WTC11 (cell line): ENCODE measurements at regions not wholly inside any gene's neighbourhood (a gene's known extent, or its start where the extent isn't known, plus 50 kb on each side); places are given as distances from the start of the nearest gene placed in this dataset.

Experiments used
- ATAC-seq: fragments of 200-7000 bp; cut with Tn5 transposase; 2 replicates; pipeline ENCODE4 v1.10.0; 2021; ENCODE audit warnings: mild to moderate bottlenecking, moderate library complexity
- CTCF ChIA-PET: fragments of 300-600 bp; sonication (Branson Sonifier 250); formaldehyde crosslinking; loops from one replicate; lab custom pipeline; 2021; ENCODE audit warnings: antibody characterized with exemption; lab: Charles Lee
- POLR2A ChIA-PET: fragments of 350-600 bp; sonication (Branson Sonifier 250); formaldehyde crosslinking; loops from one replicate; lab custom pipeline; 2021; ENCODE audit warnings: antibody characterized with exemption; lab: Charles Lee
- DNase-seq: peaks from one replicate; pipeline ENCODE4 v3.0.0; 2021; ENCODE audit warnings: low spot score
- H3K27ac Mint-ChIP-seq: 2 replicates; pipeline ENCODE4 v1.8.0; 2021; ENCODE audit warnings: mixed read lengths
- H3K27me3 Mint-ChIP-seq: 2 replicates; pipeline ENCODE4 v1.8.0; 2021; ENCODE audit warnings: low read depth, mild to moderate bottlenecking, moderate library complexity, mixed read lengths
- H3K36me3 Mint-ChIP-seq: 2 replicates; pipeline ENCODE4 v1.8.0; 2021; ENCODE audit warnings: mixed read lengths
- H3K4me1 Mint-ChIP-seq: 2 replicates; pipeline ENCODE4 v1.8.0; 2022; ENCODE audit warnings: mixed read lengths
- H3K4me3 Mint-ChIP-seq: 2 replicates; pipeline ENCODE4 v1.8.0; 2021; ENCODE audit warnings: mild to moderate bottlenecking, moderate library complexity, mixed read lengths
- H3K9me3 Mint-ChIP-seq: 2 replicates; pipeline ENCODE4 v1.8.0; 2021; ENCODE audit warnings: mixed read lengths
- ARID4B ChIP-seq: sonication (generic); formaldehyde crosslinking; IDR thresholded peaks from 2 replicates; pipeline ENCODE4 v1.8.0; 2023; ENCODE audit warnings: missing genetic modification reagents, mild to moderate bottlenecking, borderline replicate concordance
- ATF2 ChIP-seq: sonication (generic); formaldehyde crosslinking; IDR thresholded peaks from 2 replicates; pipeline ENCODE4 v1.8.1; 2022; ENCODE audit warnings: low read depth, missing genetic modification reagents, borderline replicate concordance
- CREM ChIP-seq: sonication (generic); formaldehyde crosslinking; IDR thresholded peaks from 2 replicates; pipeline ENCODE4 v1.8.1; 2022; ENCODE audit warnings: mild to moderate bottlenecking, missing genetic modification reagents, moderate library complexity
- E2F1 ChIP-seq: sonication (generic); formaldehyde crosslinking; IDR thresholded peaks from 2 replicates; pipeline ENCODE4 v1.8.0; 2022; ENCODE audit warnings: mild to moderate bottlenecking, missing genetic modification reagents
- FOXK1 ChIP-seq: sonication (generic); formaldehyde crosslinking; IDR thresholded peaks from 2 replicates; pipeline ENCODE4 v1.8.0; 2022; ENCODE audit warnings: mild to moderate bottlenecking, moderate library complexity, missing genetic modification reagents
- GRHL2 ChIP-seq: fragments of 250-450 bp; sonication (Bioruptor Pico); IDR thresholded peaks from 2 replicates; pipeline ENCODE4 v1.8.0; 2022; ENCODE audit warnings: mild to moderate bottlenecking, moderate library complexity; ENCODE audit not compliant: insufficient replicate concordance, severe bottlenecking
- IRF1 ChIP-seq: sonication (generic); formaldehyde crosslinking; IDR thresholded peaks from 2 replicates; pipeline ENCODE4 v1.8.0; 2023; ENCODE audit warnings: missing genetic modification reagents
- JUN ChIP-seq: sonication (generic); formaldehyde crosslinking; IDR thresholded peaks from 2 replicates; pipeline ENCODE4 v1.8.0; 2023; ENCODE audit warnings: mild to moderate bottlenecking, missing genetic modification reagents
- MLX ChIP-seq: sonication (generic); formaldehyde crosslinking; IDR thresholded peaks from 2 replicates; pipeline ENCODE4 v1.8.1; 2023; ENCODE audit warnings: mild to moderate bottlenecking, missing genetic modification reagents, moderate library complexity
- NFYB ChIP-seq: sonication (generic); formaldehyde crosslinking; conservative IDR thresholded peaks from 2 replicates; pipeline ENCODE4 v1.8.0; 2022; ENCODE audit warnings: low read depth, missing genetic modification reagents
- PRRX2 ChIP-seq: fragments of 250-450 bp; sonication (Bioruptor Pico); IDR thresholded peaks from 2 replicates; pipeline ENCODE4 v1.8.0; 2021; ENCODE audit warnings: mild to moderate bottlenecking
- SOX15 ChIP-seq: fragments of 250-450 bp; sonication (Bioruptor Pico); IDR thresholded peaks from 2 replicates; pipeline ENCODE4 v1.9.0; 2021; ENCODE audit warnings: mild to moderate bottlenecking
- TCF7 ChIP-seq: sonication (generic); formaldehyde crosslinking; IDR thresholded peaks from 2 replicates; pipeline ENCODE4 v1.8.0; 2022; ENCODE audit warnings: mild to moderate bottlenecking, low read depth, missing genetic modification reagents, moderate library complexity
- TEAD1 ChIP-seq: sonication (generic); formaldehyde crosslinking; IDR thresholded peaks from 2 replicates; pipeline ENCODE4 v1.8.0; 2022; ENCODE audit warnings: mild to moderate bottlenecking, missing genetic modification reagents
- ZBTB21 ChIP-seq: sonication (generic); formaldehyde crosslinking; IDR thresholded peaks from 2 replicates; pipeline ENCODE4 v1.8.1; 2023; ENCODE audit warnings: mild to moderate bottlenecking, missing genetic modification reagents, borderline replicate concordance
- TF ChIP-seq, protein P1 (sequence below): sonication (generic); formaldehyde crosslinking; IDR thresholded peaks from 2 replicates; pipeline ENCODE4 v1.8.0; 2023; ENCODE audit warnings: mild to moderate bottlenecking, missing genetic modification reagents
- TF ChIP-seq, protein P2 (sequence below): fragments of 250-450 bp; sonication (Bioruptor Pico); IDR thresholded peaks from 2 replicates; pipeline ENCODE4 v1.9.0; 2021; ENCODE audit warnings: mild to moderate bottlenecking
- TF ChIP-seq, protein P3 (sequence below): fragments of 250-450 bp; sonication (Bioruptor Pico); IDR thresholded peaks from 2 replicates; pipeline ENCODE4 v1.9.0; 2021; ENCODE audit warnings: moderate library complexity, mild to moderate bottlenecking, inconsistent platforms, borderline replicate concordance
- TF ChIP-seq, protein P4 (sequence below): sonication (generic); formaldehyde crosslinking; IDR thresholded peaks from 2 replicates; pipeline ENCODE4 v1.8.0; 2022; ENCODE audit warnings: mild to moderate bottlenecking, missing genetic modification reagents
- TF ChIP-seq, protein P5 (sequence below): sonication (generic); formaldehyde crosslinking; IDR thresholded peaks from 2 replicates; pipeline ENCODE4 v1.8.1; 2023; ENCODE audit warnings: mild to moderate bottlenecking, moderate library complexity, missing genetic modification reagents

DNA sequence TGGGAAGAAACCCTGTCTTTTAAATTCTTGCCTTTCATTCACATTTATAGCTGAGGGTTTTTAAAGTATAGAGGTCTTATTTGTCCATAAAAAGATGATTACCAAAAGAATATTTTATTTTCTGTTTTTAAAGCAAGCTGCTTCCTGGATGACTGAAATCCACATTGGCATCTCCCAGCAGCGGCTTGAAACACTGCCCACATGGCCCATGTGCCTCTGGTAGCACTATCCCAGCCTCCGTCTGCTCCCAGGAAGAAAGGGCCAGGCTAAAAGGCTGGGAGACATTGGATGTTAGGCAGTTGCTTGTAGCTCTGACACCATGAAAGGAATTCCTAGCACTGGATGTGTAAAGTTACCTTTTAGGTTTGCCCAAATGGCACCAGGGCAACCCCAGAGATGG, 169.9 kb upstream of the CACNA1E start:
- DNase-seq (no peak), ATAC-seq (no peak)
- no peak overlapping the region for H3K27ac Mint-ChIP-seq
- TF ChIP-seq ZBTB21 (CRISPR knock-in tag) = no peak
- no peak for TF ChIP-seq FOXK1 (CRISPR knock-in tag)
- no peak for TF ChIP-seq CREM (CRISPR knock-in tag)
- TF ChIP-seq E2F1 (CRISPR knock-in tag) = no peak
- TF ChIP-seq, protein P1, sequence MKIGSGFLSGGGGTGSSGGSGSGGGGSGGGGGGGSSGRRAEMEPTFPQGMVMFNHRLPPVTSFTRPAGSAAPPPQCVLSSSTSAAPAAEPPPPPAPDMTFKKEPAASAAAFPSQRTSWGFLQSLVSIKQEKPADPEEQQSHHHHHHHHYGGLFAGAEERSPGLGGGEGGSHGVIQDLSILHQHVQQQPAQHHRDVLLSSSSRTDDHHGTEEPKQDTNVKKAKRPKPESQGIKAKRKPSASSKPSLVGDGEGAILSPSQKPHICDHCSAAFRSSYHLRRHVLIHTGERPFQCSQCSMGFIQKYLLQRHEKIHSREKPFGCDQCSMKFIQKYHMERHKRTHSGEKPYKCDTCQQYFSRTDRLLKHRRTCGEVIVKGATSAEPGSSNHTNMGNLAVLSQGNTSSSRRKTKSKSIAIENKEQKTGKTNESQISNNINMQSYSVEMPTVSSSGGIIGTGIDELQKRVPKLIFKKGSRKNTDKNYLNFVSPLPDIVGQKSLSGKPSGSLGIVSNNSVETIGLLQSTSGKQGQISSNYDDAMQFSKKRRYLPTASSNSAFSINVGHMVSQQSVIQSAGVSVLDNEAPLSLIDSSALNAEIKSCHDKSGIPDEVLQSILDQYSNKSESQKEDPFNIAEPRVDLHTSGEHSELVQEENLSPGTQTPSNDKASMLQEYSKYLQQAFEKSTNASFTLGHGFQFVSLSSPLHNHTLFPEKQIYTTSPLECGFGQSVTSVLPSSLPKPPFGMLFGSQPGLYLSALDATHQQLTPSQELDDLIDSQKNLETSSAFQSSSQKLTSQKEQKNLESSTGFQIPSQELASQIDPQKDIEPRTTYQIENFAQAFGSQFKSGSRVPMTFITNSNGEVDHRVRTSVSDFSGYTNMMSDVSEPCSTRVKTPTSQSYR (CRISPR knock-in tag) = no peak
- TF ChIP-seq, protein P2, sequence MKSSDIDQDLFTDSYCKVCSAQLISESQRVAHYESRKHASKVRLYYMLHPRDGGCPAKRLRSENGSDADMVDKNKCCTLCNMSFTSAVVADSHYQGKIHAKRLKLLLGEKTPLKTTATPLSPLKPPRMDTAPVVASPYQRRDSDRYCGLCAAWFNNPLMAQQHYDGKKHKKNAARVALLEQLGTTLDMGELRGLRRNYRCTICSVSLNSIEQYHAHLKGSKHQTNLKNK = no peak
- no peak for TF ChIP-seq TEAD1 (CRISPR knock-in tag)
- TF ChIP-seq, protein P3, sequence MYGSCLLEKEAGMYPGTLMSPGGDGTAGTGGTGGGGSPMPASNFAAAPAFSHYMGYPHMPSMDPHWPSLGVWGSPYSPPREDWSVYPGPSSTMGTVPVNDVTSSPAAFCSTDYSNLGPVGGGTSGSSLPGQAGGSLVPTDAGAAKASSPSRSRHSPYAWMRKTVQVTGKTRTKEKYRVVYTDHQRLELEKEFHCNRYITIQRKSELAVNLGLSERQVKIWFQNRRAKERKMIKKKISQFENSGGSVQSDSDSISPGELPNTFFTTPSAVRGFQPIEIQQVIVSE (CRISPR knock-in tag) = no peak
- TF ChIP-seq SOX15 (CRISPR knock-in tag) = no peak
- TF ChIP-seq, protein P4, sequence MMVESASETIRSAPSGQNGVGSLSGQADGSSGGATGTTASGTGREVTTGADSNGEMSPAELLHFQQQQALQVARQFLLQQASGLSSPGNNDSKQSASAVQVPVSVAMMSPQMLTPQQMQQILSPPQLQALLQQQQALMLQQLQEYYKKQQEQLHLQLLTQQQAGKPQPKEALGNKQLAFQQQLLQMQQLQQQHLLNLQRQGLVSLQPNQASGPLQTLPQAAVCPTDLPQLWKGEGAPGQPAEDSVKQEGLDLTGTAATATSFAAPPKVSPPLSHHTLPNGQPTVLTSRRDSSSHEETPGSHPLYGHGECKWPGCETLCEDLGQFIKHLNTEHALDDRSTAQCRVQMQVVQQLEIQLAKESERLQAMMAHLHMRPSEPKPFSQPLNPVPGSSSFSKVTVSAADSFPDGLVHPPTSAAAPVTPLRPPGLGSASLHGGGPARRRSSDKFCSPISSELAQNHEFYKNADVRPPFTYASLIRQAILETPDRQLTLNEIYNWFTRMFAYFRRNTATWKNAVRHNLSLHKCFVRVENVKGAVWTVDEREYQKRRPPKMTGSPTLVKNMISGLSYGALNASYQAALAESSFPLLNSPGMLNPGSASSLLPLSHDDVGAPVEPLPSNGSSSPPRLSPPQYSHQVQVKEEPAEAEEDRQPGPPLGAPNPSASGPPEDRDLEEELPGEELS (CRISPR knock-in tag) = no peak
- TF ChIP-seq NFYB = no peak
- no peak for TF ChIP-seq IRF1 (CRISPR knock-in tag)
- no peak for TF ChIP-seq PRRX2 (CRISPR knock-in tag)
- no peak for TF ChIP-seq MLX (CRISPR knock-in tag)
- no peak for TF ChIP-seq TCF7 (CRISPR knock-in tag)
- TF ChIP-seq ATF2 (CRISPR knock-in tag) = no peak
- no peak for TF ChIP-seq GRHL2 (CRISPR knock-in tag)
- TF ChIP-seq ARID4B (CRISPR knock-in tag) = no peak
- TF ChIP-seq JUN (CRISPR knock-in tag) = no peak
- TF ChIP-seq, protein P5, sequence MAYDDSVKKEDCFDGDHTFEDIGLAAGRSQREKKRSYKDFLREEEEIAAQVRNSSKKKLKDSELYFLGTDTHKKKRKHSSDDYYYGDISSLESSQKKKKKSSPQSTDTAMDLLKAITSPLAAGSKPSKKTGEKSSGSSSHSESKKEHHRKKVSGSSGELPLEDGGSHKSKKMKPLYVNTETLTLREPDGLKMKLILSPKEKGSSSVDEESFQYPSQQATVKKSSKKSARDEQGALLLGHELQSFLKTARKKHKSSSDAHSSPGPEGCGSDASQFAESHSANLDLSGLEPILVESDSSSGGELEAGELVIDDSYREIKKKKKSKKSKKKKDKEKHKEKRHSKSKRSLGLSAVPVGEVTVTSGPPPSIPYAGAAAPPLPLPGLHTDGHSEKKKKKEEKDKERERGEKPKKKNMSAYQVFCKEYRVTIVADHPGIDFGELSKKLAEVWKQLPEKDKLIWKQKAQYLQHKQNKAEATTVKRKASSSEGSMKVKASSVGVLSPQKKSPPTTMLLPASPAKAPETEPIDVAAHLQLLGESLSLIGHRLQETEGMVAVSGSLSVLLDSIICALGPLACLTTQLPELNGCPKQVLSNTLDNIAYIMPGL (CRISPR knock-in tag) = no peak
- no peak overlapping the region for H3K4me3 Mint-ChIP-seq
- H3K27me3 Mint-ChIP-seq = peaks cover 44% of the 10 kb centered on the region
- no peaks in the 10 kb centered on the region for H3K9me3 Mint-ChIP-seq
- H3K36me3 Mint-ChIP-seq = no peaks in the 10 kb centered on the region
- CTCF ChIA-PET = interaction anchor here (2.2 to 5.4 kb wide), 2 partner anchors 111 to 124 kb away, joined by 7 to 27 read pairs; no protein-coding TSS in a partner anchor
- POLR2A ChIA-PET = no interaction called here
- H3K4me1 Mint-ChIP-seq = peaks cover 11% of the 10 kb centered on the region
